ENCODE measurements at regions not wholly inside any gene's neighbourhood (a gene's known extent, or its start where the extent isn't known, plus 50 kb on each side); places are given as distances from the start of the nearest gene placed in this dataset.

DNA sequence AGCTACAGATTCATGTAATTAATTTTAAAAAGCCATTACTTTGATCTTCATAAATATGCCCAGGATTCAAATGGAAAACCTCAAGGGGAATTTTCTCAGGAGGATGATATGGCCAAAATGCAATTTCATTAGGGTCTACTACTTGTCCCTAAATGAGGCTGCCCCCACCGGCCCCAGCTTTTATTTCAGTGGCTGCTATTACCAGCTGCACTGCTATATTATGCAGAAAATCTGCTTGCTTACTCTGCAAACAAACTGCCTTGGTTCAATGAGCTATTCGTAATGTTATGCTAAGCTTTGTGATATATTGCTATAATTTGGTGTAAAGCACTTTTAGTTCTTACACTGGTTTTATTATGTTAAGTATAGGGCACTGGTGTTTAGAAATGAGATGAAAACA, 137.3 kb upstream of the TMTC4 start:
- no peak for TF ChIP-seq CTCF (IDR thresholded peaks at IDR 0.05; ENCODE audit: insufficient read depth, low read length)
- TF ChIP-seq POLR2AphosphoS5 (IDR thresholded peaks at IDR 0.05; ENCODE audit: low read depth): no peak
- no peak for TF ChIP-seq REST (IDR thresholded peaks at IDR 0.05; ENCODE audit: insufficient replicate concordance, low read depth)
- TF ChIP-seq GABPA (IDR thresholded peaks at IDR 0.05; ENCODE audit: low read depth): no peak
- no peak for TF ChIP-seq SPI1 (IDR thresholded peaks at IDR 0.05; ENCODE audit: borderline replicate concordance, low read depth)
